Astrocyte (in vitro differentiated cells and primary cell): ENCODE measurements at regions not wholly inside any gene's neighbourhood (a gene's known extent, or its start where the extent isn't known, plus 50 kb on each side); places are given as distances from the start of the nearest gene placed in this dataset.

Experiments used
- DNase-seq: peaks from one replicate; pipeline ENCODE4 v3.0.0-alpha.2; 2010; ENCODE audit warnings: low read depth
- FAIRE-seq: peaks from 2 replicates; lab custom pipeline; 2011; peaks lifted over from hg19 to GRCh38; lab: Jason Lieb, UNC
- H2AFZ ChIP-seq: 2 replicates; pipeline ENCODE4 v1.6.0; 2012; ENCODE audit warnings: low read depth, low read length, inconsistent platforms
- H3K27ac ChIP-seq: 2 replicates; pipeline ENCODE4 v1.5.1; 2011; ENCODE audit warnings: low read depth, low read length, inconsistent platforms
- H3K27me3 ChIP-seq: 2 replicates; pipeline ENCODE4 v1.6.0; 2011; ENCODE audit warnings: low read length, inconsistent platforms; ENCODE audit not compliant: insufficient read depth
- H3K36me3 ChIP-seq: 2 replicates; pipeline ENCODE4 v1.5.1; 2011; ENCODE audit warnings: low read length, inconsistent platforms; ENCODE audit not compliant: insufficient read depth
- H3K4me1 ChIP-seq: 2 replicates; pipeline ENCODE4 v1.5.1; 2011; ENCODE audit warnings: low read length, inconsistent platforms; ENCODE audit not compliant: insufficient read depth
- H3K4me2 ChIP-seq: 2 replicates; pipeline ENCODE4 v1.6.0; 2012; ENCODE audit warnings: low read length, inconsistent platforms
- H3K4me3 ChIP-seq: 2 replicates; pipeline ENCODE4 v1.5.1; 2011; ENCODE audit warnings: low read depth, mild to moderate bottlenecking, low read length, inconsistent platforms; ENCODE audit not compliant: insufficient read depth
- H3K79me2 ChIP-seq: 2 replicates; pipeline ENCODE4 v1.6.0; 2012; ENCODE audit warnings: mild to moderate bottlenecking, low read length, inconsistent platforms; ENCODE audit not compliant: insufficient read depth
- H3K9ac ChIP-seq: 2 replicates; pipeline ENCODE4 v1.6.0; 2012; ENCODE audit warnings: mild to moderate bottlenecking, low read length, inconsistent platforms
- H3K9me3 ChIP-seq: 2 replicates; pipeline ENCODE4 v1.5.1; 2012; ENCODE audit warnings: low read depth, mild to moderate bottlenecking, low read length, inconsistent platforms; ENCODE audit not compliant: insufficient read depth
- H4K20me1 ChIP-seq: 2 replicates; pipeline ENCODE4 v1.6.0; 2012; ENCODE audit warnings: low read length, inconsistent platforms; ENCODE audit not compliant: insufficient read depth
- H3K27ac Mint-ChIP-seq: one replicate; pipeline ENCODE4 v1.8.0; 2021; ENCODE audit warnings: mild to moderate bottlenecking, mixed read lengths; ENCODE audit not compliant: unreplicated experiment
- H3K27me3 Mint-ChIP-seq: one replicate; pipeline ENCODE4 v1.8.0; 2021; ENCODE audit warnings: low read depth, mixed read lengths; ENCODE audit not compliant: unreplicated experiment
- H3K36me3 Mint-ChIP-seq: one replicate; pipeline ENCODE4 v1.8.0; 2021; ENCODE audit warnings: low read depth, mixed read lengths; ENCODE audit not compliant: unreplicated experiment
- H3K4me1 Mint-ChIP-seq: one replicate; pipeline ENCODE4 v1.8.0; 2021; ENCODE audit warnings: low read depth, mixed read lengths; ENCODE audit not compliant: unreplicated experiment
- H3K4me3 Mint-ChIP-seq: one replicate; pipeline ENCODE4 v1.8.0; 2021; ENCODE audit warnings: mild to moderate bottlenecking, moderate library complexity, mixed read lengths; ENCODE audit not compliant: unreplicated experiment
- H3K9me3 Mint-ChIP-seq: one replicate; pipeline ENCODE4 v1.8.0; 2021; ENCODE audit warnings: mild to moderate bottlenecking, mixed read lengths; ENCODE audit not compliant: unreplicated experiment
- CTCF ChIP-seq: IDR thresholded peaks from 2 replicates; pipeline ENCODE4 v1.5.1; 2011; ENCODE audit warnings: low read depth, mild to moderate bottlenecking, inconsistent platforms, low read length, moderate library complexity; ENCODE audit not compliant: insufficient read depth
- EZH2 ChIP-seq: IDR thresholded peaks from 2 replicates; pipeline ENCODE4 v1.6.1; 2012; ENCODE audit warnings: mild to moderate bottlenecking, low read length, inconsistent platforms; ENCODE audit not compliant: insufficient read depth

DNA sequence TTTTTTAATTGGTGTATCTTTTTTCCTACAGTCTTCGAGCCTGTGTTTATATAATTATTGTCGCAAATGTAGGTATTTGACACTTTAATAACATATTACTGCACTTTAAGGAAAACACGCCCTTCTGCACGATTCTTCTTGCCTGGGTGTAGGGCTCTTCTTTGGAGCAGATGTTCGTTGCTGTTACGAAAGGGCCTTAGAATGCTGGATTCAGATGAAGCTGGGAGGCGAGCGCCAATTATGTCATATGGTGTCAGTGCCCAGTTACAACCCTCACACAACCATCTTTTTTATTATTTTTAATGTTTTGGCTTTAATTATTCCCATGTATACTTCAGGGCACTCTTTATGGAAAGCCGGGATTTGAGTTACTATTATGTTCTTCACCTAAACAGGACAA lies 553.0 kb downstream of the EBF1 start:
- Mint-ChIP-seq H3K4me1 (peaks cover 18% of the 10 kb centered on the region), H3K9me3 (peaks cover 13% of the 10 kb centered on the region), H3K27me3 (no peaks in the 10 kb centered on the region), H3K36me3 (no peaks in the 10 kb centered on the region), H3K4me3 (no peak overlapping the region), H3K27ac (no peak overlapping the region)
- Histone ChIP-seq H3K4me3 (no peak overlapping the region), H3K4me2 (no peak overlapping the region), H3K27me3 (no peaks in the 10 kb centered on the region), H2AFZ (no peak overlapping the region), H3K9me3 (no peaks in the 10 kb centered on the region), H3K27ac (no peak overlapping the region), H3K79me2 (no peaks in the 10 kb centered on the region), H3K9ac (no peak overlapping the region), H4K20me1 (no peaks in the 10 kb centered on the region), H3K36me3 (no peaks in the 10 kb centered on the region), H3K4me1 (no peaks in the 10 kb centered on the region)
- DNase-seq (no peak), FAIRE-seq (no peak)
- no peak for TF ChIP-seq CTCF
- TF ChIP-seq EZH2 = no peak

- no peaks in the 10 kb centered on the region for H4K20me1 ChIP-seq
Measured at GRCh38 chr5:158545949-158546530, 553.7 kb downstream of the EBF1 start.

More at GRCh38 chr5:158545949-158546530, 553.7 kb downstream of the EBF1 start:
- Mint-ChIP-seq H3K27me3 (no peaks in the 10 kb centered on the region), H3K36me3 (no peaks in the 10 kb centered on the region), H3K27ac (no peak overlapping the region), H3K9me3 (peaks cover 13% of the 10 kb centered on the region), H3K4me3 (no peak overlapping the region), H3K4me1 (peaks cover 18% of the 10 kb centered on the region)
- Histone ChIP-seq H3K9me3 (no peaks in the 10 kb centered on the region), H3K79me2 (no peaks in the 10 kb centered on the region), H3K4me1 (no peaks in the 10 kb centered on the region), H3K36me3 (no peaks in the 10 kb centered on the region), H3K27me3 (no peaks in the 10 kb centered on the region), H3K4me3 (no peak overlapping the region), H3K9ac (no peak overlapping the region), H2AFZ (no peak overlapping the region), H3K27ac (no peak overlapping the region), H3K4me2 (no peak overlapping the region)
- TF ChIP-seq EZH2 (no peak), CTCF (no peak)
- FAIRE-seq (no peak), DNase-seq (no peak)
